Mesothelial cell of epicardium (in vitro differentiated cells): ENCODE measurements at regions not wholly inside any gene's neighbourhood (a gene's known extent, or its start where the extent isn't known, plus 50 kb on each side); places are given as distances from the start of the nearest gene placed in this dataset.

Experiments used
- DNase-seq, 2 experiments: peaks; one replicate each; pipeline ENCODE4 v3.0.0; 2021; ENCODE audit warnings: low spot score in 2 of 2; ENCODE audit not compliant: unreplicated experiment in 2 of 2
- H3K27ac Mint-ChIP-seq: 2 replicates; pipeline ENCODE4 v1.8.0; 2021; ENCODE audit warnings: mixed read lengths
- H3K27me3 Mint-ChIP-seq: 2 replicates; pipeline ENCODE4 v1.8.0; 2021; ENCODE audit warnings: low read depth, mixed read lengths
- H3K36me3 Mint-ChIP-seq: 2 replicates; pipeline ENCODE4 v1.8.0; 2021; ENCODE audit warnings: mixed read lengths
- H3K4me1 Mint-ChIP-seq: 2 replicates; pipeline ENCODE4 v1.8.0; 2021; ENCODE audit warnings: mixed read lengths
- H3K4me3 Mint-ChIP-seq: 2 replicates; pipeline ENCODE4 v1.8.0; 2021; ENCODE audit warnings: mild to moderate bottlenecking, moderate library complexity, mixed read lengths
- H3K9me3 Mint-ChIP-seq: 2 replicates; pipeline ENCODE4 v1.8.0; 2021; ENCODE audit warnings: mixed read lengths
- CTCF ChIP-seq: fragments of 200-600 bp; sonication (generic); IDR thresholded peaks from one replicate; pipeline ENCODE4 v1.5.0; 2021; ENCODE audit warnings: antibody characterized with exemption; ENCODE audit not compliant: unreplicated experiment

DNA sequence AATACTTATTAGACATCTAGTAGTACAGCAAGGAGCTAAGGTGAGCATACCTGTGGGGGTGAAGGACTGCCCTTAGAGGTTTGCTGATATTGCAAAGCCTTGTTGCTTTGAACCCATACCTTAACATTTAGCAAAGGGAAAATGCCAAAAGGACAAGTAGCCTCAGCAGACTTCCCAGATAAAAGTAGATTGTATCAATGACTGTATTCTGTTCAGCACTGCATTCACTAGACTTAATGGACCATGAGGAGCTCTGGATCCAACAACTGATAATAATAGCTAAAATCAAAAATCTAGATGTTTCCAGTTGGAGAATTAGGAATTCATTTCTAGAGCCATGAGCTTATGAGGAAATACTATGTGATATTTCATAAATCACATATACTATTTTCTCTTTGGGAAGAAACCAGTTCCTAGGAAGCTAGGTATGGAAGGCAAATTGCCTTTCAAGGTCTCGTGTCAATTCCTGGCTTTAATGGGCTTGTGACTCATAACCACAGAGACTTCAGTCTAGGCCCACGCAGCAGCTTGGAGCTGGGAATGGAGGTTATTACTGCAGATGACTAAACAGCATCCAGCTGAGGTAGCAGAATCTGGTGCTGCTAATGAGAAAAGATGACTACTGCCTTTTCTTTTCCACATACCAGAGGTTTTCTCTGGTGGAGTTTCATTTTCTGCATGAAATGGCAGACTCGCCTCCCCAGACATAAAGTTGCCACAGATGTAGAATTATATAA lies 191.2 kb upstream of the NABP1 start:
- Mint-ChIP-seq H3K27ac (no peak overlapping the region), H3K4me3 (no peak overlapping the region), H3K27me3 (no peaks in the 10 kb centered on the region), H3K9me3 (peaks cover 28% of the 10 kb centered on the region), H3K4me1 (peaks cover 21% of the 10 kb centered on the region), H3K36me3 (peaks cover 7% of the 10 kb centered on the region)
- no peak for DNase-seq
- TF ChIP-seq CTCF: no peak

GRCh38 chr2:191488135-191488534 lies 189.8 kb upstream of the NABP1 start:
- Mint-ChIP-seq H3K9me3 (peaks cover 15% of the 10 kb centered on the region), H3K27me3 (no peaks in the 10 kb centered on the region), H3K4me1 (peaks cover 21% of the 10 kb centered on the region), H3K4me3 (no peak overlapping the region), H3K27ac (no peak overlapping the region), H3K36me3 (peaks cover 3% of the 10 kb centered on the region)
- no peak for TF ChIP-seq CTCF
- no peak for DNase-seq

GRCh38 chr2:191489177-191489576 lies 188.8 kb upstream of the NABP1 start:
- Mint-ChIP-seq H3K4me1 (peaks cover 21% of the 10 kb centered on the region), H3K9me3 (peaks cover 15% of the 10 kb centered on the region), H3K36me3 (no peaks in the 10 kb centered on the region), H3K4me3 (no peak overlapping the region), H3K27me3 (no peaks in the 10 kb centered on the region), H3K27ac (no peak overlapping the region)
- no peak for TF ChIP-seq CTCF
- no peak for DNase-seq

DNA sequence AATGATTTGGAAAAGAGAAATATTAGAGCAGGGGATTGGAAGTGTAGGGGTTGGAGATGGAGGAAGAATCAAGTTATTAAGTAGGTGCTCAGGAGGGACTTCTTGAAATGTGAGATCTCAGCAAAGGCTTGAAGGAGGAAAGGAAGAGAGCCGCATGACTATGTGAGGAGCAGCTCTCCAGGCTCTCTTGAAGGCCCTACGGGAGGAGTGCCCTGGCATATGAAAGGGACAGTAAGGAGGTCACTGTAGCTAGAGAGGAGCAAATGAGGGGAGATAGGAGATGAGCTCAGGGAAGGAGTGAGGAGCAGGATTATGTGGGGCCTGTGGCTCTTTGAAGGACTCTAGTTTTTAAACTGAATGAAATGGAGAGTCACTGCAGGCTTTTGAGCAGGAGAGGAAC lies 181.1 kb upstream of the NABP1 start:
- Mint-ChIP-seq H3K27ac (no peak overlapping the region), H3K27me3 (no peaks in the 10 kb centered on the region), H3K9me3 (peaks cover 20% of the 10 kb centered on the region)

GRCh38 chr2:191497822-191498221 lies 180.1 kb upstream of the NABP1 start:
- no peak overlapping the region for H3K4me3 Mint-ChIP-seq
- peaks cover 20% of the 10 kb centered on the region for H3K9me3 Mint-ChIP-seq
- DNase-seq: no peak
- H3K4me1 Mint-ChIP-seq: peaks cover 28% of the 10 kb centered on the region
- H3K36me3 Mint-ChIP-seq: no peaks in the 10 kb centered on the region
- TF ChIP-seq CTCF: no peak
- no peaks in the 10 kb centered on the region for H3K27me3 Mint-ChIP-seq
- H3K27ac Mint-ChIP-seq: no peak overlapping the region

More for the DNA sequence above, 181.1 kb upstream of the NABP1 start:
- Mint-ChIP-seq H3K36me3 (no peaks in the 10 kb centered on the region), H3K4me3 (no peak overlapping the region), H3K4me1 (peaks cover 28% of the 10 kb centered on the region)
- no peak for DNase-seq
- TF ChIP-seq CTCF: no peak
